Inferior parietal cortex (tissue), 1 donor: ENCODE measurements at regions not wholly inside any gene's neighbourhood (a gene's known extent, or its start where the extent isn't known, plus 50 kb on each side); places are given as distances from the start of the nearest gene placed in this dataset.
"Not testable (repeated sequence)": the region's sequence is repeated elsewhere in the genome, so short reads cannot be mapped to it uniquely, and the experiment has no call there.

Experiments used
- DNase-seq: peaks from one replicate; pipeline ENCODE4 v3.0.0-alpha.2; 2016; ENCODE audit errors: extremely low spot score

- no peak for DNase-seq
These were observed 163.2 kb upstream of the GRM7 start for GRCh38 chr3:6697722-6698121.

- DNase-seq = not testable (repeated sequence)
These were observed 156.1 kb upstream of the GRM7 start for GRCh38 chr3:6704817-6705216.

- DNase-seq = no peak
These were observed 154.1 kb upstream of the GRM7 start for GRCh38 chr3:6706777-6707176.

GRCh38 chr3:6709178-6709577 is 151.7 kb upstream of the GRM7 start:
- DNase-seq = no peak

- DNase-seq = no peak
These were observed 146.0 kb upstream of the GRM7 start for GRCh38 chr3:6714962-6715361.

GRCh38 chr3:6716420-6716819 is 144.5 kb upstream of the GRM7 start:
- DNase-seq = no peak

GRCh38 chr3:6717026-6717943 is 143.6 kb upstream of the GRM7 start:
- DNase-seq = no peak

- DNase-seq = no peak
These were observed 140.9 kb upstream of the GRM7 start for GRCh38 chr3:6719999-6720398.

GRCh38 chr3:6721491-6721890 is 139.4 kb upstream of the GRM7 start:
- no peak for DNase-seq

- no peak for DNase-seq
These were observed 137.7 kb upstream of the GRM7 start for GRCh38 chr3:6723205-6723604.

- no peak for DNase-seq
These were observed 134.1 kb upstream of the GRM7 start for GRCh38 chr3:6726811-6727210.

GRCh38 chr3:6732807-6733206 is 128.1 kb upstream of the GRM7 start:
- no peak for DNase-seq

- no peak for DNase-seq
These were observed 127.1 kb upstream of the GRM7 start for GRCh38 chr3:6733699-6734394.

- no peak for DNase-seq
These were observed 126.5 kb upstream of the GRM7 start for GRCh38 chr3:6734395-6734746.

GRCh38 chr3:6736836-6737629 is 123.9 kb upstream of the GRM7 start:
- DNase-seq = no peak

- no peak for DNase-seq
These were observed 123.3 kb upstream of the GRM7 start for GRCh38 chr3:6737630-6738029.

- DNase-seq = no peak
These were observed 121.6 kb upstream of the GRM7 start for GRCh38 chr3:6739288-6739687.

GRCh38 chr3:6743067-6743720 is 117.7 kb upstream of the GRM7 start:
- no peak for DNase-seq

- no peak for DNase-seq
These were observed 114.5 kb upstream of the GRM7 start for GRCh38 chr3:6746443-6746842.

- no peak for DNase-seq
These were observed 113.9 kb upstream of the GRM7 start for GRCh38 chr3:6747017-6747416.

GRCh38 chr3:6750782-6751181 is 110.1 kb upstream of the GRM7 start:
- DNase-seq = no peak

GRCh38 chr3:6753536-6753935 is 107.4 kb upstream of the GRM7 start:
- no peak for DNase-seq
